HCT116 (cell line): ENCODE measurements at regions not wholly inside any gene's neighbourhood (a gene's known extent, or its start where the extent isn't known, plus 50 kb on each side); places are given as distances from the start of the nearest gene placed in this dataset.

ENCODE experiments used
- ATAC-seq: fragments of 200-7000 bp; cut with Tn5 transposase; 2 replicates; pipeline ENCODE4 v1.9.1; 2020; ENCODE audit warnings: mild to moderate bottlenecking, moderate library complexity
- BruUV-seq: library from RNA; stranded (reverse); fragments of 400-500 nt; replicated peaks from 2 replicates; lab custom pipeline; 2021; lab: Mats Ljungman, UMichigan
- CTCF ChIA-PET: fragments of 300-600 bp; sonication (Branson Sonifier 250); formaldehyde crosslinking; loops from one replicate; lab custom pipeline; 2021; ENCODE audit warnings: antibody characterized with exemption; lab: Charles Lee
- POLR2A ChIA-PET: fragments of 300-600, 350-600 bp; sonication (Branson Sonifier 250); formaldehyde crosslinking; loops from one replicate; lab custom pipeline; 2021; ENCODE audit warnings: antibody characterized with exemption; lab: Charles Lee
- RAD21 ChIA-PET, 2 experiments: fragments of 300-600 bp; sonication (Branson Sonifier 250); formaldehyde crosslinking; loops; one replicate each; lab custom pipeline; 2023; ENCODE audit warnings: low total read pairs in 2 of 2; ENCODE audit not compliant: uncharacterized antibody in 2 of 2, unreplicated experiment in 2 of 2, low non-redundant PET in 1 of 2; lab: Charles Lee
- DNase-seq: peaks from one replicate; pipeline ENCODE4 v3.0.0-alpha.2; 2010; ENCODE audit warnings: low read depth, low spot score
- H2AFZ ChIP-seq: fragments of 200-600 bp; shearing (Covaris generic), sonication (generic); 2 replicates; pipeline ENCODE4 v1.6.1; 2017; ENCODE audit warnings: low read depth, mixed run types, mixed read lengths, antibody characterized with exemption, low read length; ENCODE audit not compliant: poor library complexity, severe bottlenecking
- H3K27ac ChIP-seq: 2 replicates; pipeline ENCODE4 v1.5.1; 2012; ENCODE audit warnings: low read depth, low read length
- H3K27me3 ChIP-seq: fragments of 200-600 bp; sonication (generic); 2 replicates; pipeline ENCODE4 v1.6.1; 2016; ENCODE audit warnings: mixed run types, low read length, mixed read lengths; ENCODE audit not compliant: insufficient read depth
- H3K36me3 ChIP-seq, 2 experiments: fragments of 200-500 bp in 1 of 2; fragments of 200-600 bp in 1 of 2; sonication (Bioruptor generic) in 1 of 2; sonication (generic) in 1 of 2; 2 replicates each; pipeline versions ENCODE4 v1.5.1 to v1.6.1; 2014 to 2016; ENCODE audit warnings: low read length in 2 of 2, inconsistent platforms in 1 of 2, mixed read lengths in 1 of 2, mixed run types in 1 of 2; ENCODE audit not compliant: insufficient read depth in 2 of 2, control insufficient read depth in 1 of 2
- H3K4me1 ChIP-seq, 2 experiments: fragments of 200-600 bp in 1 of 2; sonication (generic) in 1 of 2; 2 replicates each; pipeline versions ENCODE4 v1.5.1 to v1.6.1; 2012 to 2017; ENCODE audit warnings: low read length in 2 of 2, inconsistent platforms in 1 of 2, mild to moderate bottlenecking in 1 of 2, mixed read lengths in 1 of 2, mixed run types in 1 of 2, moderate library complexity in 1 of 2; ENCODE audit not compliant: insufficient read depth in 2 of 2, control insufficient read depth in 1 of 2
- H3K4me2 ChIP-seq: fragments of 200-600 bp; sonication (generic); 2 replicates; pipeline ENCODE4 v1.6.1; 2017; ENCODE audit warnings: mixed run types, low read length, mixed read lengths
- H3K4me3 ChIP-seq, 2 experiments: fragments of 200-600 bp in 1 of 2; sonication (generic) in 1 of 2; replicated peaks in 1 of 2; 2 replicates each; pipeline ENCODE4 v1.5.1; 2011 to 2016; ENCODE audit warnings: low read length in 2 of 2, control low read depth in 1 of 2, low read depth in 1 of 2, mild to moderate bottlenecking in 1 of 2, mixed read lengths in 1 of 2, mixed run types in 1 of 2
- H3K79me2 ChIP-seq: fragments of 200-600 bp; sonication (generic); 2 replicates; pipeline ENCODE4 v1.6.1; 2017; ENCODE audit warnings: mild to moderate bottlenecking, mixed run types, low read length, moderate library complexity, mixed read lengths; ENCODE audit not compliant: insufficient read depth
- H3K9ac ChIP-seq: fragments of 200-600 bp; sonication (generic); 2 replicates; pipeline ENCODE4 v1.6.1; 2016; ENCODE audit warnings: low read length, mixed read lengths
- H3K9me2 ChIP-seq: fragments of 200-600 bp; sonication (generic), shearing (Covaris generic); 2 replicates; pipeline ENCODE4 v1.6.1; 2017; ENCODE audit warnings: mixed run types, mild to moderate bottlenecking, moderate library complexity; ENCODE audit not compliant: insufficient read depth
- H3K9me3 ChIP-seq, 2 experiments: fragments of 200-500 bp in 1 of 2; fragments of 200-600 bp in 1 of 2; sonication (Bioruptor generic) in 1 of 2; sonication (generic) in 1 of 2; 2 replicates each; pipeline ENCODE4 v1.6.1; 2014 to 2017; ENCODE audit warnings: low read length in 2 of 2, mixed read lengths in 2 of 2, inconsistent platforms in 1 of 2, low read depth in 1 of 2, mild to moderate bottlenecking in 1 of 2, mixed run types in 1 of 2, moderate library complexity in 1 of 2; ENCODE audit not compliant: control insufficient read depth in 1 of 2, insufficient read depth in 1 of 2
- H4K20me1 ChIP-seq: fragments of 200-600 bp; sonication (generic), shearing (Covaris generic); 2 replicates; pipeline ENCODE4 v1.6.1; 2017; ENCODE audit warnings: mixed run types, mild to moderate bottlenecking, moderate library complexity; ENCODE audit not compliant: insufficient read depth
- CBX3 ChIP-seq: IDR thresholded peaks from 2 replicates; pipeline ENCODE4 v1.6.1; 2012; ENCODE audit warnings: low read depth
- CEBPB ChIP-seq: IDR thresholded peaks from 2 replicates; pipeline ENCODE4 v1.6.1; 2012; ENCODE audit warnings: low read depth
- SIN3A ChIP-seq: IDR thresholded peaks from 2 replicates; pipeline ENCODE4 v1.6.1; 2012; ENCODE audit warnings: low read depth
- SP1 ChIP-seq: IDR thresholded peaks from 2 replicates; pipeline ENCODE4 v1.6.1; 2012; ENCODE audit warnings: low read depth
- TCF7L2 ChIP-seq: IDR thresholded peaks from 2 replicates; pipeline ENCODE4 v1.7.0; 2011; ENCODE audit warnings: borderline replicate concordance, inconsistent platforms; ENCODE audit not compliant: insufficient read depth, insufficient read length; ENCODE audit errors: extremely low read depth
- ZFX ChIP-seq: fragments of 450-650 bp; IDR thresholded peaks from 2 replicates; pipeline ENCODE4 v1.6.1; 2017
- intact Hi-C: fragments of 100-400 bp; cut with micrococcal nuclease; formaldehyde crosslinking; loops from 2 replicates; pipeline ENCODE4 v1.10.0; 2022
- TF ChIP-seq, protein P1 (sequence below): IDR thresholded peaks from 2 replicates; pipeline ENCODE4 v1.6.1; 2012

DNA sequence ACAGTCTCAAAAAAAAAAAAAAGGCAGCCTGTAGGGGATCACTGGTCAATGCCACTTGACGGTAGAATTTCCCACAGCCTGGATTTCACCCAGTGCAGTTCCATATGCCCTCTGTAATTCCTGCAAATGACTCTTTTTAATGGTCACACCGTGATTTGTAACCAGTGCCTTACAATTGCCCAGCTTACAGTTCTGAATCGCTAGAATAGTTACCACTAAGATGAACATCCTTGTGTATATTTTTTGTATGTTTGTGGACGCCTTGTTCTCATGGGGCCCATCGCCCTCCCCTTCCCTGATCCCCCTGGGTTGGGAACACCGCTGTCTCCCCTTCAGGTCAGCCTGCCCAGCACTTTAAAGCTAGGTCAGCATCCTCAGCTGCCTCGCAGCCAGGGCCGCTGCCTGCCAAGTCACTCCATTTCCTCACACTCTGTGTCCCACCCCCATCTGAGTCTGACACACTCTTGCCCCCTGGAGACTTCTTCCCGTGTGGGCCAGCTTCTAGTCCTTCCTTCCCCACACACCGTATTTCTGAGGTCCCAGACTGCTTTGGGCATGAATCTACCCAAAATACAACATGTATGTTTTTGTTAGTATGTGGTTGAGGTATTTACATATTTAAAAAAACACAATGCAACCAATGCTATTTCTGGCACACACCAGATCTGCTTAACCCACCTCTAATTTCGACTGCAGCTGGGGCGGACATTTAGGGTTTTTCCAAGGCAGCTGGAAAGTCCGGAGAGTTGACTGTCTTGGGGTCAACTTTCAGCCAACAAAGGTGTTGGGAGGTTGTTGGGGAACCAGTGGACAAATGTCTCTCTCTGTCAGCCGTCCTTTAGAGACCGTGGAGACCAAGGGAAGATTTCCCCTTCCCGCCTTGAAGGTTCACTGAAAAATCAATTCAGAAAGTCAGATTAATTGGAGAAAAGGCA lies 120.5 kb upstream of the NEK6 start:
- Histone ChIP-seq H3K79me2 (no peaks in the 10 kb centered on the region), H3K9me3 (no peaks in the 10 kb centered on the region), H3K9ac (no peak overlapping the region), H3K27me3 (no peaks in the 10 kb centered on the region), H3K27ac (no peak overlapping the region), H3K4me2 (no peak overlapping the region), H2AFZ (no peak overlapping the region), H3K9me2 (no peaks in the 10 kb centered on the region), H4K20me1 (no peaks in the 10 kb centered on the region), H3K36me3 (no peaks in the 10 kb centered on the region), H3K4me1 (peaks cover 3 to 19% of the 10 kb centered on the region in 2 experiments; a peak in 3 of 4 replicates), H3K4me3 (no peak overlapping the region)
- ATAC-seq (no peak), DNase-seq (no peak)
- ChIA-PET RAD21 (no interaction called here), POLR2A (no interaction called here), CTCF (interaction anchor here (1.5 kb wide), 1 partner anchor 11 kb away, joined by 3 read pairs; no protein-coding TSS in a partner anchor)
- intact Hi-C loops: no loop called here
- TF ChIP-seq ZFX (no peak), TCF7L2 (no peak), SIN3A (no peak), CEBPB (no peak)
- TF ChIP-seq, protein P1, sequence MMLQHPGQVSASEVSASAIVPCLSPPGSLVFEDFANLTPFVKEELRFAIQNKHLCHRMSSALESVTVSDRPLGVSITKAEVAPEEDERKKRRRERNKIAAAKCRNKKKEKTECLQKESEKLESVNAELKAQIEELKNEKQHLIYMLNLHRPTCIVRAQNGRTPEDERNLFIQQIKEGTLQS: no peak
- no TSS peak for BruUV-seq

DNA sequence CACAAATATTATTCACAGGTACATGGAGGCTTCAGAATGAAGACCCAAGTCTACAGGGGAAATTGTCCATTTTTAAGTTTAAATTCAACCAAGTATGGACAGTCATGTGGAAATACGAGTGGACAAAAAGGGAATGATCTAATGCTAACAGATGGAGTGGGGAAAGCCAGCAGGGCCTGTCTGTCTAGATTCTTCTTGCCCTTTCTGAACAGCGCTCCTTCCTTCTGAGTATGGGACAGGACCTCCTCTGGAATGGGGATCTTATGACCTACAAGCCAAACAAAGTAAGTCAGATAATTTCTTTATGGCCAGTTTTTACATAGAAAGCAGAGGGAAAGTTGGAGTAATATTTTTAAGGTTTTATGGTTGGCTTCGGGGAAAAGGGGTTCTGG lies 119.8 kb upstream of the NEK6 start:
- Histone ChIP-seq H3K4me1 (peaks cover 2 to 19% of the 10 kb centered on the region in 2 experiments; a peak in 3 of 4 replicates), H3K4me3 (no peak overlapping the region), H3K27me3 (no peaks in the 10 kb centered on the region), H3K9me2 (no peaks in the 10 kb centered on the region), H4K20me1 (no peaks in the 10 kb centered on the region), H3K4me2 (no peak overlapping the region), H2AFZ (no peak overlapping the region), H3K27ac (no peak overlapping the region), H3K9ac (no peak overlapping the region), H3K79me2 (no peaks in the 10 kb centered on the region), H3K36me3 (no peaks in the 10 kb centered on the region), H3K9me3 (no peaks in the 10 kb centered on the region)
- no peak for TF ChIP-seq CBX3
- no peak for TF ChIP-seq SP1
- TF ChIP-seq ZFX: no peak
- TF ChIP-seq CEBPB: no peak
- DNase-seq (no peak), ATAC-seq (no peak)
- RAD21 ChIA-PET: no interaction called here
- BruUV-seq: no TSS peak
- CTCF ChIA-PET: no interaction called here
- POLR2A ChIA-PET: no interaction called here
- intact Hi-C loops: no loop called here
